ENCODE measurements at regions not wholly inside any gene's neighbourhood (a gene's known extent, or its start where the extent isn't known, plus 50 kb on each side); places are given as distances from the start of the nearest gene placed in this dataset.

- H3K4me1 ChIP-seq = no peaks in the 10 kb centered on the region
- peaks cover 0 to under 1% of the 10 kb centered on the region in 2 donors for H3K27me3 ChIP-seq
- no peak overlapping the region for H3K27ac ChIP-seq
- TF ChIP-seq POLR2AphosphoS5 (IDR thresholded peaks at IDR 0.05) (no peak), POLR2A (IDR thresholded peaks at IDR 0.05) (no peak)
- TF ChIP-seq, protein P1, sequence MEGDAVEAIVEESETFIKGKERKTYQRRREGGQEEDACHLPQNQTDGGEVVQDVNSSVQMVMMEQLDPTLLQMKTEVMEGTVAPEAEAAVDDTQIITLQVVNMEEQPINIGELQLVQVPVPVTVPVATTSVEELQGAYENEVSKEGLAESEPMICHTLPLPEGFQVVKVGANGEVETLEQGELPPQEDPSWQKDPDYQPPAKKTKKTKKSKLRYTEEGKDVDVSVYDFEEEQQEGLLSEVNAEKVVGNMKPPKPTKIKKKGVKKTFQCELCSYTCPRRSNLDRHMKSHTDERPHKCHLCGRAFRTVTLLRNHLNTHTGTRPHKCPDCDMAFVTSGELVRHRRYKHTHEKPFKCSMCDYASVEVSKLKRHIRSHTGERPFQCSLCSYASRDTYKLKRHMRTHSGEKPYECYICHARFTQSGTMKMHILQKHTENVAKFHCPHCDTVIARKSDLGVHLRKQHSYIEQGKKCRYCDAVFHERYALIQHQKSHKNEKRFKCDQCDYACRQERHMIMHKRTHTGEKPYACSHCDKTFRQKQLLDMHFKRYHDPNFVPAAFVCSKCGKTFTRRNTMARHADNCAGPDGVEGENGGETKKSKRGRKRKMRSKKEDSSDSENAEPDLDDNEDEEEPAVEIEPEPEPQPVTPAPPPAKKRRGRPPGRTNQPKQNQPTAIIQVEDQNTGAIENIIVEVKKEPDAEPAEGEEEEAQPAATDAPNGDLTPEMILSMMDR (IDR thresholded peaks at IDR 0.05) = no peak
- no peak for DNase-seq (ENCODE audit: low spot score in 2 of 2)
- intact Hi-C loops (cut with DNase I; ENCODE audit: low total_unique reads) = no loop called here
- no peaks in the 10 kb centered on the region for H3K9me3 ChIP-seq
- H3K36me3 ChIP-seq = no peaks in the 10 kb centered on the region
- no peak overlapping the region for H3K4me3 ChIP-seq
Measured at GRCh38 chr18:78540636-78541529, 438.7 kb upstream of the SALL3 start.

GRCh38 chr18:78542204-78542603 lies 437.4 kb upstream of the SALL3 start:
- no peaks in the 10 kb centered on the region for H3K4me1 ChIP-seq
- H3K27me3 ChIP-seq = peaks cover 0 to 3% of the 10 kb centered on the region in 2 donors
- no peaks in the 10 kb centered on the region for H3K9me3 ChIP-seq
- no peak overlapping the region for H3K4me3 ChIP-seq
- intact Hi-C loops (cut with DNase I; ENCODE audit: low total_unique reads) = no loop called here
- no peaks in the 10 kb centered on the region for H3K36me3 ChIP-seq
- TF ChIP-seq POLR2A (IDR thresholded peaks at IDR 0.05) (no peak), POLR2AphosphoS5 (IDR thresholded peaks at IDR 0.05) (no peak)
- TF ChIP-seq, protein P1 (IDR thresholded peaks at IDR 0.05) = no peak
- H3K27ac ChIP-seq = no peak overlapping the region
- DNase-seq (ENCODE audit: low spot score in 2 of 2) = peak; percentile 71 to 83

- no peaks in the 10 kb centered on the region for H3K4me1 ChIP-seq
- DNase-seq (ENCODE audit: low spot score in 2 of 2) = no peak
- intact Hi-C loops (cut with DNase I; ENCODE audit: low total_unique reads) = no loop called here
Measured at GRCh38 chr18:78543201-78543725, 436.4 kb upstream of the SALL3 start.

DNA sequence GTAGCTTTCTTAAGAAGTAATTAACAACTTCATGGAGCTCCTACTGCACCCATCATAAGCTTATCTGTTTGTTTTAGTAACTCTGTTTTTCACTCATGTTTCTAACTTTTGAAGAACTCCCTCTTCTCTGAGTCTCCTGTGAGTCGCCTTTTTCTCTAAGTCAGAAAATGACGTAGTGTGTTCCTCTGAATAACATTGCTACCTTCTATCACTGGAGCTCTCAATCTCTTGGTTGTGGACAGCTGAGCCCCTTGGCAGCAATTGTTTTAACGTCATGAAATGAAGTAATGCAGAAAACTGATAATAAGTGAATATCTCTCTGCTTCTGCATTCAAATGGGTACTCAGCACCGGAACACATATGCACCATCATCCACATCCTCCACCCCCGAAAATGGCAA lies 433.3 kb upstream of the SALL3 start:
- Histone ChIP-seq H3K9me3 (no peaks in the 10 kb centered on the region), H3K27ac (no peak overlapping the region), H3K4me1 (no peaks in the 10 kb centered on the region), H3K36me3 (no peaks in the 10 kb centered on the region), H3K27me3 (peaks cover 0 to 10% of the 10 kb centered on the region in 2 donors), H3K4me3 (no peak overlapping the region)
- TF ChIP-seq POLR2AphosphoS5 (IDR thresholded peaks at IDR 0.05) = no peak
- no peak for TF ChIP-seq POLR2A (IDR thresholded peaks at IDR 0.05)
- TF ChIP-seq, protein P1 (IDR thresholded peaks at IDR 0.05) = no peak
- intact Hi-C loops (cut with DNase I; ENCODE audit: low total_unique reads) = no loop called here
- no peak for DNase-seq (ENCODE audit: low spot score in 2 of 2)

More at GRCh38 chr18:78543201-78543725, 436.4 kb upstream of the SALL3 start:
- Histone ChIP-seq H3K27ac (no peak overlapping the region), H3K9me3 (no peaks in the 10 kb centered on the region), H3K36me3 (no peaks in the 10 kb centered on the region), H3K27me3 (peaks cover 0 to 3% of the 10 kb centered on the region in 2 donors), H3K4me3 (no peak overlapping the region)
- TF ChIP-seq POLR2AphosphoS5 (IDR thresholded peaks at IDR 0.05) (no peak), POLR2A (IDR thresholded peaks at IDR 0.05) (no peak)
- TF ChIP-seq, protein P1 (IDR thresholded peaks at IDR 0.05) = no peak

- DNase-seq (ENCODE audit: low spot score in 2 of 2) = no peak
- intact Hi-C loops (cut with DNase I; ENCODE audit: low total_unique reads) = no loop called here
- Histone ChIP-seq H3K36me3 (no peaks in the 10 kb centered on the region), H3K9me3 (no peaks in the 10 kb centered on the region), H3K27me3 (peaks cover 0 to 10% of the 10 kb centered on the region in 2 donors), H3K27ac (no peak overlapping the region), H3K4me1 (no peaks in the 10 kb centered on the region), H3K4me3 (no peak overlapping the region)
- TF ChIP-seq, protein P1 (IDR thresholded peaks at IDR 0.05) = no peak
- no peak for TF ChIP-seq POLR2AphosphoS5 (IDR thresholded peaks at IDR 0.05)
Measured at GRCh38 chr18:78547817-78548216, 431.8 kb upstream of the SALL3 start.
